Thoracic aorta (tissue), 2 donors: ENCODE measurements at regions not wholly inside any gene's neighbourhood (a gene's known extent, or its start where the extent isn't known, plus 50 kb on each side); places are given as distances from the start of the nearest gene placed in this dataset.

Experiments used
- ATAC-seq: fragments of 150-250 bp; one replicate; pipeline ENCODE4 v1.8.0; 2017; ENCODE audit warnings: low read depth; ENCODE audit not compliant: insufficient number of reproducible peaks, low FRiP score
- DNase-seq: peaks from one replicate; pipeline ENCODE4 v3.0.0-alpha.2; 2020; ENCODE audit warnings: low spot score
- H3K27ac ChIP-seq, 2 donors: fragments of 200-600 bp; sonication (generic); 1 replicate in 1 of 2; 2 replicates in 1 of 2; pipeline ENCODE4 v1.5.1; 2016; ENCODE audit warnings: mild to moderate bottlenecking in 2 of 2, moderate library complexity in 2 of 2
- H3K27me3 ChIP-seq: fragments of 200-600 bp; sonication (generic); replicated peaks from 2 replicates; pipeline ENCODE4 v1.6.0; 2016; ENCODE audit warnings: mild to moderate bottlenecking; ENCODE audit not compliant: insufficient read depth
- H3K36me3 ChIP-seq: fragments of 200-600 bp; sonication (generic); one replicate; pipeline ENCODE4 v1.5.1; 2016
- H3K4me1 ChIP-seq, 2 donors: fragments of 200-600 bp; sonication (generic); 1 replicate in 1 of 2; 2 replicates in 1 of 2; pipeline versions ENCODE4 v1.5.1 to v1.6.0; 2016; ENCODE audit warnings: low read depth in 2 of 2, mild to moderate bottlenecking in 1 of 2; ENCODE audit not compliant: control insufficient read depth in 1 of 2
- H3K4me3 ChIP-seq: fragments of 200-600 bp; sonication (generic); 2 replicates; pipeline ENCODE4 v1.5.1; 2016; ENCODE audit warnings: mild to moderate bottlenecking
- H3K9me3 ChIP-seq: fragments of 200-600 bp; sonication (generic); 2 replicates; pipeline ENCODE4 v1.5.1; 2016
- TF ChIP-seq, protein P1 (sequence below): fragments of 200-600 bp; sonication (generic); IDR thresholded peaks from one replicate; pipeline ENCODE4 v1.5.1; 2019; ENCODE audit warnings: antibody characterized with exemption

DNA sequence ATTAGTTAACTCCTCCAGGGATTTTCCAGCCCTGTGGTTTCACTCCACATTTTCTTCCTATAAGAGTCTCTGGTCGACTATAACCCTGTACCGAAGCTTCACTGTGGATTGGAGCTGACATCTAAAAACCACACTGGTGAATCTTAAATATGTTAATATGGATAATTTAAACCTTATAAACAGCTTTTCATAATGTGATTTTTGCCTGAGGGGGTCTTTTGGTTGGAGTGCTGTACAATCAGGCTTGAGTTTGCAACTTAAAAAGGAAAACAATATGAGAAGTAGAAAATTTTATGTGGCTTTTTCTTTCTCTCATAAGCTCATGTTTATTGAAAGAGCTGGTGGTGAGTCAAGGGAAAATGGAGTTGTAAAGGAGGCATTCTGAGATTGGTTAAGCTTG is 313.7 kb downstream of the VPS13C start:
- TF ChIP-seq, protein P1, sequence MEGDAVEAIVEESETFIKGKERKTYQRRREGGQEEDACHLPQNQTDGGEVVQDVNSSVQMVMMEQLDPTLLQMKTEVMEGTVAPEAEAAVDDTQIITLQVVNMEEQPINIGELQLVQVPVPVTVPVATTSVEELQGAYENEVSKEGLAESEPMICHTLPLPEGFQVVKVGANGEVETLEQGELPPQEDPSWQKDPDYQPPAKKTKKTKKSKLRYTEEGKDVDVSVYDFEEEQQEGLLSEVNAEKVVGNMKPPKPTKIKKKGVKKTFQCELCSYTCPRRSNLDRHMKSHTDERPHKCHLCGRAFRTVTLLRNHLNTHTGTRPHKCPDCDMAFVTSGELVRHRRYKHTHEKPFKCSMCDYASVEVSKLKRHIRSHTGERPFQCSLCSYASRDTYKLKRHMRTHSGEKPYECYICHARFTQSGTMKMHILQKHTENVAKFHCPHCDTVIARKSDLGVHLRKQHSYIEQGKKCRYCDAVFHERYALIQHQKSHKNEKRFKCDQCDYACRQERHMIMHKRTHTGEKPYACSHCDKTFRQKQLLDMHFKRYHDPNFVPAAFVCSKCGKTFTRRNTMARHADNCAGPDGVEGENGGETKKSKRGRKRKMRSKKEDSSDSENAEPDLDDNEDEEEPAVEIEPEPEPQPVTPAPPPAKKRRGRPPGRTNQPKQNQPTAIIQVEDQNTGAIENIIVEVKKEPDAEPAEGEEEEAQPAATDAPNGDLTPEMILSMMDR: no peak
- no peak for ATAC-seq
- no peaks in the 10 kb centered on the region for H3K27me3 ChIP-seq

DNA sequence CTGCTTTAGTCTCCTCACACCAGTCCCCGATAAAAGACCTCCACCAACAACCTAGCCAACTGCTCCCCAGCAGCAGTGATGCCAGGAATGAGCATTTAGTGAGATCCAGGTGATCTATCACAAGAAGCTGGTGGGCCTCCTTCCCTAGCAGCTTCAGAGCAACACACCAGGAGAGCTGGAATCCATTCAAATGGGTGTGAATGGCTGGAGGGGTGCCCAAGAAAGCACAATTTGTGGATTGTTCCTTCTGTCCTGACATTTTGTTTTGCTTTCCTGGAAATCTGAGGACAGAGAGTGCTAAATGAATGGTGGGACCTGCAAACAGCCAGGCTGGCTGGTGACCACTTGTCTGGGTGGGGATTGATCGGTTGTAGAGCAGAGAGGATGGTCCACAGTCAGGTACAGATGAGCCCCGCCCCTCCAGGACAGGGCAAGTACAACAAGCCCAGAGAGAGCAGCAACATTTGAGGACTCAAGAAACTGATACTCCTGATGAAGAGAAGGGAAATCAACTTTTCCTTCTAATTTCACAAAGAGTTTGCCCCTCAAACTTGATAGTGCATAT is 316.8 kb downstream of the VPS13C start:
- no peak for ATAC-seq
- Histone ChIP-seq H3K27ac (no peak overlapping the region), H3K36me3 (no peaks in the 10 kb centered on the region), H3K9me3 (no peaks in the 10 kb centered on the region), H3K4me3 (no peak overlapping the region), H3K27me3 (no peaks in the 10 kb centered on the region), H3K4me1 (no peaks in the 10 kb centered on the region)
- DNase-seq: no peak
- TF ChIP-seq, protein P1: no peak

More for the DNA sequence above, 313.7 kb downstream of the VPS13C start:
- Histone ChIP-seq H3K4me3 (no peak overlapping the region), H3K27ac (no peak overlapping the region), H3K9me3 (no peaks in the 10 kb centered on the region), H3K36me3 (no peaks in the 10 kb centered on the region), H3K4me1 (no peaks in the 10 kb centered on the region)
- no peak for DNase-seq

DNA sequence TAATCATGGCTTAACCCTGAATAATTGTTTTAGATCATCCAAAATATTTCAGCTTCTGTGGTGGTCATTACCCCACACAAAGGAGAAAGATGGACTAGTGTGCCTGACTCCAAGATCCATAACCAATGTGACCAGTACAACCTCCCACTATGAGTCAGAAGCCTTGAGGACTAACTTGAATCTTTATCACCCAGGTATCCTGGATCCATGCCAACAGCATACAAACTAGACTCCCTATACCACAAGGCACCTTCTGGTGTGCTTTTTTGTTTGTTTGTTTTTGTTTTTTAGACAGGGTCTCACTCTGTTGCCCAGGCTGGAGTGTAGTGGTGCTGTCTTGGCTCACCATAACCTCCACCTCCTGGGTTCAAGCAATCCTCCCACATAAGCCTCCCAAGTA is 317.7 kb downstream of the VPS13C start:
- H3K4me1 ChIP-seq: no peaks in the 10 kb centered on the region
- H3K4me3 ChIP-seq: no peak overlapping the region
- DNase-seq (no peak), ATAC-seq (no peak)
- no peaks in the 10 kb centered on the region for H3K9me3 ChIP-seq
- H3K27me3 ChIP-seq: no peaks in the 10 kb centered on the region
- H3K36me3 ChIP-seq: no peaks in the 10 kb centered on the region
- TF ChIP-seq, protein P1: no peak
- no peak overlapping the region for H3K27ac ChIP-seq

DNA sequence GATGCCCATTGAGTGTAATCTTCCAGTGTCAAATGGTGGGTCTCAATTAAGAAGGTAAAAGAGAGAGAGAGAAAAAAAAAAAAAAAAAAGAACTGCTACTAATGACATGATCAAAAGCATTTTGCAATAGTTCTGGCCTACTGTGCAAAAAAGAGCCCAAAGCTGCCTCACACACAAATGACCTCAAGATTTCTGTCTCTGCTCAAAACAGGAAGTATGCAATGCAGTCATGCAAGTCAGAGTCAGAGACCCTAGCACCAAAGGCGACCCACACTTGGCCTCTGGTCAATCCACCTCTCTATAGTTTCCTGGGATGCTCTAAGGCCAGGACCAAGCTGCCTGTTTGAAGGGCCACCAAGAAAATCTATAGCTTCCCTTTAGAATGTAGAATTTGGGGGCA is 323.5 kb downstream of the VPS13C start:
- Histone ChIP-seq H3K4me3 (no peak overlapping the region), H3K9me3 (no peaks in the 10 kb centered on the region), H3K4me1 (no peaks in the 10 kb centered on the region), H3K27me3 (no peaks in the 10 kb centered on the region), H3K36me3 (no peaks in the 10 kb centered on the region), H3K27ac (no peak overlapping the region)
- no peak for DNase-seq
- TF ChIP-seq, protein P1: no peak
- no peak for ATAC-seq

DNA sequence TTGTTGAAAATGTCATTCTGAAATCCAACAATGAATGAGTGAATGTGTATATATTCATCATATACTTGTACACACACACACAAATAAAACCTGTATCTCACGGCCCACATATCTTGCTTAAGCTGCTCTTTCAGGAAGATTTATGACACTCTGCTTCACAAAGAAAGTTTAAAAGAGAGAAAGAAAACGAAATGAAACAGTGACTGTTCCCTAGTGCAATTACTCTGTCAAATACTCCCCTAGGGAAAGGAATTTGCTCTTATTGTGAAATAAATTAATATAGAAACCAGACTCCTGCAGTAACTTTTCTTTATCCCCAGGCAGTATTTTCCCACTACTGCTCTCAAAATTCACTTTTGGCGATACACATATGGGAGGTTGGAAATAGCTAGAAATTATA is 329.1 kb downstream of the VPS13C start:
- TF ChIP-seq, protein P1: no peak
- ATAC-seq: no peak
- no peak overlapping the region for H3K4me3 ChIP-seq

More for the DNA sequence above, 329.1 kb downstream of the VPS13C start:
- Histone ChIP-seq H3K4me1 (no peaks in the 10 kb centered on the region), H3K9me3 (no peaks in the 10 kb centered on the region), H3K27ac (no peak overlapping the region), H3K36me3 (no peaks in the 10 kb centered on the region), H3K27me3 (no peaks in the 10 kb centered on the region)
- no peak for DNase-seq
